Activated CD4-positive, alpha-beta T cell treated with anti-CD3 and anti-CD28 coated beads for 36 hours (primary cell): ENCODE measurements at regions not wholly inside any gene's neighbourhood (a gene's known extent, or its start where the extent isn't known, plus 50 kb on each side); places are given as distances from the start of the nearest gene placed in this dataset.
"Not testable (repeated sequence)": the region's sequence is repeated elsewhere in the genome, so short reads cannot be mapped to it uniquely, and the experiment has no call there.

Source experiments
- ATAC-seq: fragments of 200-7000 bp; cut with Tn5 transposase; one replicate; pipeline ENCODE4 v1.10.0; 2021; ENCODE audit warnings: mild to moderate bottlenecking, moderate library complexity
- CTCF ChIA-PET: fragments of 350-600 bp; sonication (Branson Sonifier 250); formaldehyde crosslinking; loops from one replicate; lab custom pipeline; 2021; ENCODE audit warnings: antibody characterized with exemption; lab: Charles Lee
- POLR2A ChIA-PET: fragments of 350-600 bp; sonication (Branson Sonifier 250); formaldehyde crosslinking; loops from one replicate; lab custom pipeline; 2021; ENCODE audit warnings: antibody characterized with exemption, inconsistent platforms; lab: Charles Lee
- DNase-seq: peaks from one replicate; pipeline ENCODE4 v3.0.0-alpha.2; 2020
- H3K27ac Mint-ChIP-seq: one replicate; pipeline ENCODE4 v1.8.0; 2021; ENCODE audit warnings: mixed read lengths
- H3K27me3 Mint-ChIP-seq: one replicate; pipeline ENCODE4 v1.8.0; 2021; ENCODE audit warnings: mixed read lengths
- H3K36me3 Mint-ChIP-seq: one replicate; pipeline ENCODE4 v1.8.0; 2021; ENCODE audit warnings: low read depth, mixed read lengths
- H3K4me1 Mint-ChIP-seq: one replicate; pipeline ENCODE4 v1.8.0; 2021; ENCODE audit warnings: mixed read lengths
- H3K4me3 Mint-ChIP-seq: one replicate; pipeline ENCODE4 v1.8.0; 2021; ENCODE audit warnings: mild to moderate bottlenecking, moderate library complexity, mixed read lengths
- H3K9me3 Mint-ChIP-seq: one replicate; pipeline ENCODE4 v1.8.0; 2021; ENCODE audit warnings: low read depth, mixed read lengths
- intact Hi-C, 2 experiments: fragments of 100-400 bp; cut with DNase I in 1 of 2; cut with micrococcal nuclease in 1 of 2; formaldehyde crosslinking; loops; one replicate each; pipeline versions ENCODE4 v1.14.2 to v1.15.1; 2022 to 2024; cut with DNase I, micrococcal nuclease

GRCh38 chr18:8515142-8515865, 93.9 kb upstream of the RAB12 start:
- ChIA-PET CTCF (interaction anchor here (0.7 kb wide), 1 partner anchor 16 kb away, joined by 3 read pairs; no protein-coding TSS in a partner anchor), POLR2A (no interaction called here)
- intact Hi-C loops = no loop called here
- H3K9me3 Mint-ChIP-seq = peaks cover under 1% of the 10 kb centered on the region
- H3K27ac Mint-ChIP-seq = no peak overlapping the region
- H3K36me3 Mint-ChIP-seq = no peaks in the 10 kb centered on the region
- DNase-seq = no peak
- H3K27me3 Mint-ChIP-seq = peaks cover 11% of the 10 kb centered on the region
- no peak for ATAC-seq
- no peak overlapping the region for H3K4me3 Mint-ChIP-seq
- no peaks in the 10 kb centered on the region for H3K4me1 Mint-ChIP-seq

GRCh38 chr18:8516371-8517250, 92.6 kb upstream of the RAB12 start:
- H3K27me3 Mint-ChIP-seq = peaks cover 11% of the 10 kb centered on the region
- ChIA-PET POLR2A (no interaction called here), CTCF (no interaction called here)
- no peaks in the 10 kb centered on the region for H3K4me1 Mint-ChIP-seq
- H3K4me3 Mint-ChIP-seq = no peak overlapping the region
- DNase-seq (no peak), ATAC-seq (no peak)
- H3K9me3 Mint-ChIP-seq = peaks cover 3% of the 10 kb centered on the region
- H3K27ac Mint-ChIP-seq = no peak overlapping the region
- H3K36me3 Mint-ChIP-seq = no peaks in the 10 kb centered on the region
- intact Hi-C loops = no loop called here

DNA sequence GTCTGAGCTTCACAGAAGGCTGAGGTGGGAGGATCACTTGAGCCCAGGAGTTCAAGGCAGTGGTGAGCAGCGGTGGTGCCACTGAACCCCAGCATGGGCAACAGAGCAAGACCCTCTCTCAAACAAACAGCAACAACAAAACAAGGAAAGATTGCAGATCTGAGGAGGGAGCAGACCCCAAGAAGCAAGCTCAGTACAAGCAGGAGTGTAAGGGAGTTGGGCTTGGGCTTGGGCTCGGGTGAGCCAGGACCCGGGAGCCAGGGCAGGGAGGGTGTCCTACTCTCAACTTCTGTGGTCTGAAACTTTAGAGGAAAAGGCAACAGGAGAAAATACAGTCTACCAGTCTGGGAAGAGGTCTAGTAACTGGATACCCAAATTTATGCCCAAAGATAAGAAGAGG, 92.0 kb upstream of the RAB12 start:
- H3K9me3 Mint-ChIP-seq = peaks cover 3% of the 10 kb centered on the region
- ATAC-seq = no peak
- no peak overlapping the region for H3K4me3 Mint-ChIP-seq
- POLR2A ChIA-PET = no interaction called here
- intact Hi-C loops = no loop called here
- peaks cover 12% of the 10 kb centered on the region for H3K27me3 Mint-ChIP-seq
- H3K36me3 Mint-ChIP-seq = no peaks in the 10 kb centered on the region
- CTCF ChIA-PET = no interaction called here
- no peaks in the 10 kb centered on the region for H3K4me1 Mint-ChIP-seq
- DNase-seq = no peak
- H3K27ac Mint-ChIP-seq = no peak overlapping the region

GRCh38 chr18:8519102-8519501, 90.1 kb upstream of the RAB12 start:
- Mint-ChIP-seq H3K27me3 (peaks cover 19% of the 10 kb centered on the region), H3K9me3 (peaks cover 3% of the 10 kb centered on the region), H3K4me3 (no peak overlapping the region), H3K36me3 (no peaks in the 10 kb centered on the region), H3K4me1 (no peaks in the 10 kb centered on the region), H3K27ac (no peak overlapping the region)
- POLR2A ChIA-PET = no interaction called here
- ATAC-seq (no peak), DNase-seq (no peak)
- CTCF ChIA-PET = interaction anchor here (0.6 kb wide), 1 partner anchor 106 kb away, joined by 3 read pairs; no protein-coding TSS in a partner anchor
- intact Hi-C loops = no loop called here

DNA sequence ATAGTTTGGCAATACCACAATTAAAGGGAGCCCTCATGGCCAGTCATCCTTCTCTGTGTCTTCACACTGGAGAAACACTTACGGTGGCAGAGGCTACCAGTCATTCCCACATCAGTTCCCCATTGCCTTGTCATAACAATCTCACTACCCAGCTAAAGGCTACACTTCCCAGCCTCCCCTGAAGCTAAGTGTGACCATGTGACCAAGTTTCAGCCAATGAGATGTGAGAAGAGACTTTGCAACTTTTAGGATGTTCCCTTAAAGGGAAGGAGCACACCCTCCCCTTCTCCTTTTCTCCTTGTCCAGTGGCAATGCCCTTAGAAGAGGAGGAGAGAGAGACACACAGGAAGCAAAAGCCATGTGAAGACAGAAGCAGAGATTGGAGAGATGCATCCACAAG, 89.0 kb upstream of the RAB12 start:
- DNase-seq (no peak), ATAC-seq (no peak)
- Mint-ChIP-seq H3K4me3 (no peak overlapping the region), H3K36me3 (no peaks in the 10 kb centered on the region), H3K27me3 (peaks cover 23% of the 10 kb centered on the region), H3K27ac (no peak overlapping the region), H3K9me3 (peaks cover 3% of the 10 kb centered on the region), H3K4me1 (no peaks in the 10 kb centered on the region)
- ChIA-PET CTCF (no interaction called here), POLR2A (no interaction called here)
- intact Hi-C loops = no loop called here

DNA sequence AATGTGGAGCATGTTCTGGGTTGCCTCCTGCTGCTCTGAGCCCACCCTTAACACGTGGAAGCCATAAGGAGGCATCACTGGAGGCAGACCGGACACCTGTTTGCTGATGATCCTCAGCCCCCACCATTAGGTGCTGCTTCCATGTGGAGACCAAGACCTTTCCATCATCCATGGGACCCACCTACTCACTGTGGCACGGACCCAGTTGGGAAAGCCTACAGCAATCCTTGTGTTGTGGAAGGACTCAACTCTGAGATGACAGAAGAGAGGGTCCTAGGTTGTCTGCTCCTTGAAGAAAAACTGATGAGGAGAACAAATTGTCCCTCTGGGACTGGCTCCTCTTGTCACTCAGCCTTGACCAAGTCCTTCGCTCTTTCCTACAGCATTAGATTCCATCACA, 86.5 kb upstream of the RAB12 start:
- POLR2A ChIA-PET = no interaction called here
- H3K4me3 Mint-ChIP-seq = no peak overlapping the region
- DNase-seq (no peak), ATAC-seq (no peak)
- H3K27me3 Mint-ChIP-seq = peaks cover 30% of the 10 kb centered on the region
- H3K36me3 Mint-ChIP-seq = no peaks in the 10 kb centered on the region
- no peak overlapping the region for H3K27ac Mint-ChIP-seq
- CTCF ChIA-PET = no interaction called here
- intact Hi-C loops = no loop called here
- H3K9me3 Mint-ChIP-seq = peaks cover 3% of the 10 kb centered on the region
- no peaks in the 10 kb centered on the region for H3K4me1 Mint-ChIP-seq

DNA sequence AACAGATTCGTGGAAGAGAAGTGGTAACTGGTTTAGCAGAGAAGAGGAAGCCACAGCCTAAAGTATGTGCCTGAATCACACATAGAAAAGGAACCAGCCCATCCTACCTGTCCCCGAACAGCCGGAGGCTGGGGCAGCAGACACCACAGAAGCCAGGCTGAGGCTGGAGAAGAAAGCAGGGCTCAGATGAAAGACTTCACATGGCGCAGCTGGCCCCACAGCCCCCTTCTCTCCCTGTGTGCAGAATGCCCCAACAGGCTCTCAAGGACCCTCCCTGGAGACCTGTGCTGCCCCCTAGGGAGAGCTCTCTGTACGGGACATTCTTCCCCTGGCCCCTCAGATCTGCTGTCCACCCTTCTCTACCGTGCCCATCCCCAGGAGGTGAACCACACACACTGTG, 83.5 kb upstream of the RAB12 start:
- no peak overlapping the region for H3K4me3 Mint-ChIP-seq
- no peaks in the 10 kb centered on the region for H3K4me1 Mint-ChIP-seq
- H3K27ac Mint-ChIP-seq = no peak overlapping the region
- peaks cover 16% of the 10 kb centered on the region for H3K9me3 Mint-ChIP-seq
- intact Hi-C loops = no loop called here
- peak; percentile 11 for DNase-seq
- ChIA-PET POLR2A (no interaction called here), CTCF (no interaction called here)
- no peak for ATAC-seq
- no peaks in the 10 kb centered on the region for H3K36me3 Mint-ChIP-seq
- H3K27me3 Mint-ChIP-seq = peaks cover 29% of the 10 kb centered on the region

- Mint-ChIP-seq H3K4me1 (no peaks in the 10 kb centered on the region), H3K9me3 (peaks cover 20% of the 10 kb centered on the region), H3K27me3 (peaks cover 29% of the 10 kb centered on the region), H3K4me3 (no peak overlapping the region), H3K27ac (no peak overlapping the region), H3K36me3 (no peaks in the 10 kb centered on the region)
- ChIA-PET CTCF (interaction anchor here (0.6 kb wide), 1 partner anchor 358 kb away, joined by 3 read pairs; no protein-coding TSS in a partner anchor), POLR2A (no interaction called here)
- no peak for DNase-seq
- ATAC-seq = no peak
- intact Hi-C loops = no loop called here
Measured at GRCh38 chr18:8526332-8526731, 82.9 kb upstream of the RAB12 start.

DNA sequence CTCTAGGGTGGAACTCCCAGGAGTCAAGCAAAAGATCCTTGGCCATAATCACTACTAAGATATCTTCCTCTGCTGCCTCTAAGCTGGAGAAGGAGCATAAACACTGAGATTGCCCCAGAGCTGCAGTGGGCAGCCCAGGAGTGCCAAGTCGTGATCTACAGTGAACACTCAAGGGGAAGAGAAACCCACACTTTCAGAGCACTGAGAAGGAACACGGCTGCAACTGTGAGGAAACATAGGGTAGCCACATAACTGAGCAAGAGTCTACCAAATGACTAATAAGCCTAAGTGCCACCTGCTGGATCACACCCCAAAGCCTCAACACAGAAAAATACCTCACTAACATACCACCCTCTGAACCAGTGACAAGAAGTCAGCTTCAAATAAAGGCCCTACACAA, 79.6 kb upstream of the RAB12 start:
- H3K4me3 Mint-ChIP-seq = no peak overlapping the region
- no peaks in the 10 kb centered on the region for H3K36me3 Mint-ChIP-seq
- peaks cover 29% of the 10 kb centered on the region for H3K9me3 Mint-ChIP-seq
- no peak overlapping the region for H3K27ac Mint-ChIP-seq
- H3K4me1 Mint-ChIP-seq = no peaks in the 10 kb centered on the region
- intact Hi-C loops = no loop called here
- no peak for ATAC-seq
- POLR2A ChIA-PET = no interaction called here
- CTCF ChIA-PET = no interaction called here
- H3K27me3 Mint-ChIP-seq = peaks cover 20% of the 10 kb centered on the region
- DNase-seq = no peak

GRCh38 chr18:8531084-8531483, 78.2 kb upstream of the RAB12 start:
- intact Hi-C loops, H3K4me1 Mint-ChIP-seq, DNase-seq, ATAC-seq, CTCF ChIA-PET, H3K4me3 Mint-ChIP-seq, H3K27ac Mint-ChIP-seq, POLR2A ChIA-PET, H3K36me3 Mint-ChIP-seq, H3K27me3 Mint-ChIP-seq: not testable (repeated sequence)
- peaks cover 29% of the 10 kb centered on the region for H3K9me3 Mint-ChIP-seq

DNA sequence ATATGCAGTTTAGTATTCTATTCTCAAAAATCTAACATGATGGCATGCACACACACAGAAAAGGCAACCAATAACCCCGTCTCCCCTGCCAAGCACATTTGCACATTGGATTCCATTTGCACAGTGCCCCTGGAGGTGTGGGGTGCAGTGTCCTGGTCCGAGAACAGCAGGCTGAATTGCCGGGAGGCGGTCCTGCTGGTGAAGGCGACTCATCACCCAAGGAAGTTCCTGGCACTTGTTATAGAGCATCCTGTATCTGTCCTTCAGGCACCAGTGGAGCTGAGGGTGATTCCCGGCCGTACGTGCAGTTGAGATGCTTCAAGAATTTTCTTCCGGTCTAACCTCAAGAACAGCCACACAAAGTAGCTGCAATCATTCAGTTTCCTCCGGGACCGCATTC, 73.0 kb upstream of the RAB12 start:
- ATAC-seq (no peak), DNase-seq (no peak)
- ChIA-PET CTCF (interaction anchor here (0.7 kb wide), 1 partner anchor 149 kb away, joined by 3 read pairs; no protein-coding TSS in a partner anchor), POLR2A (no interaction called here)
- Mint-ChIP-seq H3K27ac (no peak overlapping the region), H3K4me3 (no peak overlapping the region), H3K27me3 (no peaks in the 10 kb centered on the region), H3K36me3 (no peaks in the 10 kb centered on the region), H3K9me3 (peaks cover 10% of the 10 kb centered on the region), H3K4me1 (no peaks in the 10 kb centered on the region)
- intact Hi-C loops = no loop called here

DNA sequence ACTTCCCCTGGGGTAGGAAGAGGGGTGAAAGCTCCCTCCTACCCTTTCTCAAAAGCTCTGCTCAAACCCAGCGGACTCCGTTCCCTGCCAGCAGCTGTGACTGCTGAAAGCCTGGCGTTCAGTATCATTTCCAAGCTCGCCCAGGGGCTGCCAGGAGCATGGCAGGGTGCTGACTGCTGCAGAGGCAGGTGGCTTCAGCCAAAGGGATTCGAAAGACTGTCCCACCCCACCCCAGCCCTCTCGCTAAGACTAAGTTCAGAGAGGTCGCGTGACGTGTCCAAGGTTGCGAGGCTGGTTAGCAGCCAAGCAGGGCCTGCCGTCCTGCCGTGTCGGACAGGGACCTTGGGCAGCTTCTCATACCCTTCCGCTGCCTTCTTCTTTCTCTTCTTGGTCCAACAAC, 72.3 kb upstream of the RAB12 start:
- ChIA-PET POLR2A (no interaction called here), CTCF (interaction anchor here (0.7 kb wide), 1 partner anchor 148 kb away, joined by 3 read pairs; no protein-coding TSS in a partner anchor)
- H3K27me3 Mint-ChIP-seq = no peaks in the 10 kb centered on the region
- ATAC-seq (no peak), DNase-seq (no peak)
- intact Hi-C loops = no loop called here
- H3K36me3 Mint-ChIP-seq = no peaks in the 10 kb centered on the region
- peaks cover 4% of the 10 kb centered on the region for H3K9me3 Mint-ChIP-seq
- no peaks in the 10 kb centered on the region for H3K4me1 Mint-ChIP-seq
- no peak overlapping the region for H3K4me3 Mint-ChIP-seq
- no peak overlapping the region for H3K27ac Mint-ChIP-seq
